ENCODE measurements at regions not wholly inside any gene's neighbourhood (a gene's known extent, or its start where the extent isn't known, plus 50 kb on each side); places are given as distances from the start of the nearest gene placed in this dataset.
A peak's percentile ranks its signal among the peaks of the same experiment; 100 is the strongest.

GRCh38 chr2:173663835-173664512 lies 301.2 kb downstream of the SP3 start:
- no peak overlapping the region for H3K4me3 ChIP-seq (ENCODE audit: low read depth, low read length)
- no peak for TF ChIP-seq CTCF (conservative IDR thresholded peaks at IDR 0.05; ENCODE audit: low read depth, low read length)
- no peak for DNase-seq (ENCODE audit: low read depth)

DNA sequence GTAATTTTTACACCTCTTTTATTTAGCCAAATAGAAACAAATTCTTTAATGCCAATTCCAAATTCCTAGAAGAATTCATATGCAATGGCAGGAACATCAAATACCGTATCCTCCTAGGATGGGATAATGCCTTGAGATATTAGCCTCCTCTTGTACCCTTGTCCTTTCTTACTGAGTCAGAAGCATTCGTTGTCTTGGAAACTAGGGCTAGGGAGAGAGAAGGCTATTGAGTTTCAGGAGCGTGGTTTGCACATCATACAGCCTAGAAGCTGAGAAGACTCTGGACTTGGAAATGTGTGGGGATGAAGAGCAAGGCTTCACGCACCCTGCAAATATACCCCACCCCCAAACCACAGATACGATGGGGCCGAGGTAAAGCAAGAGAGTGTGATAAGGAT lies 300.7 kb downstream of the SP3 start:
- TF ChIP-seq CTCF (conservative IDR thresholded peaks at IDR 0.05; ENCODE audit: low read depth, low read length): no peak
- DNase-seq (ENCODE audit: low read depth): no peak
- H3K4me3 ChIP-seq (ENCODE audit: low read depth, low read length): no peak overlapping the region

DNA sequence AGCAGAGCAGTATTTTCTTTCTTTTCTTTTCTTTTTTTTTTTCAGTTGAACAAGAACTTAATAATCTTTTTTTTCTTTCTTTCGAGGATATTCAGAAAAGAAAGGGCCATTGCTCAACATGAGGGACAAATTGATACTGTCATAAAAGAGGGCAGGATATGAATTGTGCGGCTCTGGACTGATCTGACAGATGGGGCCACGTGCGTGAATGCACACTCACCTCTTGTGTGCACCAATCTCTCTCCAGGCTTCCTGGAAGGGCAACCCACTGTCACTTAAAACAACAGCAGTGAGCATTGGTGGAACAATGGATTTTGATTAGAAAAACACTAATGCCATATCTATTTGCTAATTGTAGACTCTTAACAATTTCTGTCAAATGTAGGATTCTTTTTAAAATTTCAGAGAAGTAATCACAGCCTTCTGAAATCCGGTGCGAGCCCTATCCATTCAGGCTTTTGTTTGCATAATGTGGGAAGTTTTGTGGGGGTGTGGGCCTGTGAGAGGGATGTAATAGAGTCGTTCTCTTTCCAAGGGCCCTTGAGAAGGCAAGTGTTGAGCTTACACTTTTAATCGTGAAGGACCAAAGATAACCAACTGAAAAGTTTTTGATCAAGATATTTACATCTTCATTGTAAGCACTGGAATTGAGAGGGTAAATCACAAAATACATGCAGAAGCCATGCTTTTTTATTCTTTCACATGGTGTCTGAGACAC lies 298.8 kb downstream of the SP3 start:
- H3K4me3 ChIP-seq (ENCODE audit: low read depth, low read length): no peak overlapping the region
- DNase-seq (ENCODE audit: low read depth): no peak
- TF ChIP-seq CTCF (conservative IDR thresholded peaks at IDR 0.05; ENCODE audit: low read depth, low read length): no peak

DNA sequence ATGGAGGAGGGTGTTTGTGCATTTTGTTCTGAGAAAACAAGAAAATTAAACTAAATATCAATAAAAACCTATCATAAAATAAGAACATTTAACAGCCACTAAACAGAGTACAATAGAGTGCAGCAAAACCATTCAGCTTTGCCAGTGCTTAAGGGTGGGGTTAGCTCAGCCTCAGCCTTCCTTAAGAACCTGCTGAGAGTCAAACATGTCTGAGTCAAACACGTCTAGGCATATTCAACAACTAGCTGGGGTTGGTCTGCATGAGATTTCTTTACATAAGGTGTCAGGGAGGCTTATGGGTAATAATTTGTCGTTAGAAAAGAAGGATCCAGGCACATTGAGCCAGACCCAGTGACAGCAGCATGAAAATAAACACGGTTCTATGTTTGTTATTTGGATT lies 298.2 kb downstream of the SP3 start:
- TF ChIP-seq CTCF (conservative IDR thresholded peaks at IDR 0.05; ENCODE audit: low read depth, low read length): no peak
- no peak overlapping the region for H3K4me3 ChIP-seq (ENCODE audit: low read depth, low read length)
- no peak for DNase-seq (ENCODE audit: low read depth)

DNA sequence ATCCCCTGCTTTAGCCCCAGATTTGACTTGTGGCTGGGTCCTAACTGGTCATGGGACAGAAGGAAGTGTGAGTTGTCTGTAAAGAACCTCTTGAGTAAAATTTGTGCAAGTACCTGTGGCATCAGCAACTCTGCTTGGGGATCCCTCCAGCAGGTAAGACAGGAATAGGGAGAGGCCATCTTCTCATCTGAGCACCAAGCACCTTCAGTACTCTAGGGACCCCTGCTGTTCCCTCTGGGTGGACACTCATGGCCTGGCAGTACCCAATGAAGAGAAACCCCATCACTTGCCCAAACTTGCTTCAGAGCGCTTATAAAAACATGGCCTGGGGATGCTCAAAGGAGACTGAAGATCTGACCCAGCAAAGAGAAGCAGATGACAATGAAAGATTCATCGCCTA lies 297.8 kb downstream of the SP3 start:
- H3K4me3 ChIP-seq (ENCODE audit: low read depth, low read length): no peak overlapping the region
- peak; percentile 63 for TF ChIP-seq CTCF (conservative IDR thresholded peaks at IDR 0.05; ENCODE audit: low read depth, low read length)
- no peak for DNase-seq (ENCODE audit: low read depth)

- H3K4me3 ChIP-seq (ENCODE audit: low read depth, low read length): no peak overlapping the region
- no peak for DNase-seq (ENCODE audit: low read depth)
- TF ChIP-seq CTCF (conservative IDR thresholded peaks at IDR 0.05; ENCODE audit: low read depth, low read length): no peak
Observed at GRCh38 chr2:173669271-173669853, 295.8 kb downstream of the SP3 start.

Measured in epithelial cell of proximal tubule (primary cell).